VCaP (cell line): ENCODE measurements at regions not wholly inside any gene's neighbourhood (a gene's known extent, or its start where the extent isn't known, plus 50 kb on each side); places are given as distances from the start of the nearest gene placed in this dataset.

Experiments
- H3K27ac ChIP-seq: fragments of 450-650 bp; 2 replicates; pipeline ENCODE4 v1.5.1; 2017
- TF ChIP-seq, protein P1 (sequence below): fragments of 450-650 bp; conservative IDR thresholded peaks from 2 replicates; pipeline ENCODE4 v1.5.1; 2017; ENCODE audit warnings: mild to moderate bottlenecking, moderate library complexity

DNA sequence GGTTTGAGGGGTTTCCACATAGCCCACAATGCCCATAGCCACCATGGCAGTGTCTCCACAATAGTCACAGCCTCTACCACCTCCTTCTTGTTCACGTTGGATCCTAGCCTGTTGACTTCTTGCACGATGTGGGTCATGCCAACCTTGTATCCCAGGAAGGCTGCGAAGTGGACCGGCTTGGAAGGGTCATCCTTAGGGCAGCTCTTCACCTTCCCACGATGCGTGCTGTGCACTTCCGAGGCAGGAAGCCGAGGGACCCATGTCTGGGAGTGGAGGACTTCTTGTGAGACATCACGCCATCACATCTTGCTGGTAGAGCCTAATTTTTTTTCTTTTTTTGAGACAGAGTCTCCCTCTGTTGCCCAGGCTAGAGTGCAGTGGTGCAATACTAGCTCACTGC lies 144.6 kb upstream of the ASB18 start:
- no peak overlapping the region for H3K27ac ChIP-seq
- TF ChIP-seq, protein P1, sequence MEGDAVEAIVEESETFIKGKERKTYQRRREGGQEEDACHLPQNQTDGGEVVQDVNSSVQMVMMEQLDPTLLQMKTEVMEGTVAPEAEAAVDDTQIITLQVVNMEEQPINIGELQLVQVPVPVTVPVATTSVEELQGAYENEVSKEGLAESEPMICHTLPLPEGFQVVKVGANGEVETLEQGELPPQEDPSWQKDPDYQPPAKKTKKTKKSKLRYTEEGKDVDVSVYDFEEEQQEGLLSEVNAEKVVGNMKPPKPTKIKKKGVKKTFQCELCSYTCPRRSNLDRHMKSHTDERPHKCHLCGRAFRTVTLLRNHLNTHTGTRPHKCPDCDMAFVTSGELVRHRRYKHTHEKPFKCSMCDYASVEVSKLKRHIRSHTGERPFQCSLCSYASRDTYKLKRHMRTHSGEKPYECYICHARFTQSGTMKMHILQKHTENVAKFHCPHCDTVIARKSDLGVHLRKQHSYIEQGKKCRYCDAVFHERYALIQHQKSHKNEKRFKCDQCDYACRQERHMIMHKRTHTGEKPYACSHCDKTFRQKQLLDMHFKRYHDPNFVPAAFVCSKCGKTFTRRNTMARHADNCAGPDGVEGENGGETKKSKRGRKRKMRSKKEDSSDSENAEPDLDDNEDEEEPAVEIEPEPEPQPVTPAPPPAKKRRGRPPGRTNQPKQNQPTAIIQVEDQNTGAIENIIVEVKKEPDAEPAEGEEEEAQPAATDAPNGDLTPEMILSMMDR: no peak

DNA sequence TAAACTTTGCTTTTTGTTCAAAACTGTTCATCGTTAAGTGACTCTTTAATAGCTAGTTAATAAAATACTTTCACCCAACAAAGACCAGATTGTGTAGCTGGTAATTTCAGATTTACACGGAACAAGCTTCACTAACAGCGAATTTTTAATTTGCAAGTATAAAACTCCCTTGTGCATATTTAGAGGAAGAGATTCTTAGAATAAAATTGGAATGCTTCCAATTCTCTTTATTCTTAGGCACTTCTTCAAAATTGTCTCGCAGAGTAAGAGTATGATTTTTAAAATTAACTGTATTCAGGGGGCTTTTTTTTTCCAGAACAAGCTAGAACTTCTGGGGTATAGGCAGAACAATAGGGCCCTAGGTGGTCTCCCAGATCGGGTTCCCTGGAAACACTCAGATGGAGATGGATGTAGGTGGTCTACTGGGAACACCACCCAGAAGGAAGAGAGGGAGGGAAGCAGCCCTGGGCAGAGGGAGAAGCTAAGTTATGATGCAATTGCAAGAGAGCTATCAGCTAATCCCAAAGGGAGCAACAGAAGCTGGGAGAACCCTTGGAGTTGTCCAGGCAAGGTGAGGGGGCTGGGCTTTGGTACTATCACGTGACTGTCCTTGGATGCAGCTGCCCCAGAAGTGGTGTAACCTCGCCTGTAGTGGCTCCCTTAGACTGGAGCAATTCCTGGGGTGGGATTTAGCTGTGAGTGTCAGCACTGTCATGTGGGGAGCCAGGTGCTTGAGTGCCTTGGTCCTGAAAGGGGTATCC lies 151.7 kb upstream of the ASB18 start:
- H3K27ac ChIP-seq: no peak overlapping the region
- TF ChIP-seq, protein P1: no peak

DNA sequence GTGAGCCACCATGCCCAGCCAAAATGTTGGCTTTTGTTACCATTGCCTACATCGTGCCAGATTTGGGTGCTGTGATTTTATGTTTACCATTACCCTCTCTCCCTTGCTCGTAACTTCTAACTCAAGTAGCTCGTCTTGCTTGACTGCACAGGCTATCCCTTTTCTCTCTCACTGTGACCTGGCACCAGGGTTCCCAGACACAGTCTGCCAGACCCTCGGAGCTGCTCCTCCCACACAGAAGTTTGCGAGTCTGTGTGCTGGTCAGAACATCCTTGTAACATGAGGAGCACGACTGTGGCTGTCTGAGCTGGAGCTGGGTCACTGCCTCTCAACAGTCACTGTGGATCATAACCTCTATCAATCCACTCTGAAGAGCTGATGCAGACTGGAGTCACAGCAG lies 152.5 kb upstream of the ACKR3 start:
- H3K27ac ChIP-seq: peak overlapping the region; percentile 26; the same call in 1 of the 2 replicates
- TF ChIP-seq, protein P1: no peak

DNA sequence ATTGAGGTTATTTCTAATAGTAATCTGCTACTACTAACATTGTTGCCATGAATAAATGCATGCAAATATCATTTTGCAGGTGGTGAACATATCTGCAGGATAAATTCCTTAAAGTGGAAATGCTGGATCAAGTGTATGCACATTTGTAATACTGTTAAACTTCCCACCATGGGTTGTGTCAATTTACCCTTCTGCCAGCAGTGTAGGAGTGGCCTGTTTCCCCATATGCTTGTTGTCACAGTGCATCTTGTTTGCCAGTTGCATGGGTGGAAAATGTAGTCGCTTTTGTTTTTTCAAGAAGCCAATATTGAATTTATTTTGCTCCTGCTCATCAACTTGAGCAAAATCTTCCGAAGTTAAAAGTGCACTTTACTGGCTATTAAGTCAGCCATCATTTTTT lies 139.0 kb upstream of the ACKR3 start:
- no peak overlapping the region for H3K27ac ChIP-seq
- TF ChIP-seq, protein P1: no peak

DNA sequence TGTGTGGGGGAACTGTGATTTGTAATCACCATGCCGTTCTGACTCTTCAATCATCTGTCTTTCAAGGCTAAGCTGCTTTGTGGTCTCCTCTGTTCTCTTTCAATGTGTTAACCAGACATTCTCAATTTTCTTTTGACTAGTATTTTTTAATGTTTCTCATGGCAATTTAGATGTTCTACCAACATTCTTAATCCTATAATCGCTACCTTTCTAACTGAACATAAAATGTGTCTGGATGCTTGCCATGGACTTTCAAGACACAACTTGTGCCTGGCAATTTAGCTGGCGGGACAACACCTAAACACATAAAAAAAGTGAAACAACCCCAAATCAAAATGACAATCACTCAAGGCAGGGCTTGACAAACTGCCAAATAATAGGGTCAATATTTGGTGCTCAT lies 135.0 kb upstream of the ACKR3 start:
- H3K27ac ChIP-seq: no peak overlapping the region
- TF ChIP-seq, protein P1: no peak

DNA sequence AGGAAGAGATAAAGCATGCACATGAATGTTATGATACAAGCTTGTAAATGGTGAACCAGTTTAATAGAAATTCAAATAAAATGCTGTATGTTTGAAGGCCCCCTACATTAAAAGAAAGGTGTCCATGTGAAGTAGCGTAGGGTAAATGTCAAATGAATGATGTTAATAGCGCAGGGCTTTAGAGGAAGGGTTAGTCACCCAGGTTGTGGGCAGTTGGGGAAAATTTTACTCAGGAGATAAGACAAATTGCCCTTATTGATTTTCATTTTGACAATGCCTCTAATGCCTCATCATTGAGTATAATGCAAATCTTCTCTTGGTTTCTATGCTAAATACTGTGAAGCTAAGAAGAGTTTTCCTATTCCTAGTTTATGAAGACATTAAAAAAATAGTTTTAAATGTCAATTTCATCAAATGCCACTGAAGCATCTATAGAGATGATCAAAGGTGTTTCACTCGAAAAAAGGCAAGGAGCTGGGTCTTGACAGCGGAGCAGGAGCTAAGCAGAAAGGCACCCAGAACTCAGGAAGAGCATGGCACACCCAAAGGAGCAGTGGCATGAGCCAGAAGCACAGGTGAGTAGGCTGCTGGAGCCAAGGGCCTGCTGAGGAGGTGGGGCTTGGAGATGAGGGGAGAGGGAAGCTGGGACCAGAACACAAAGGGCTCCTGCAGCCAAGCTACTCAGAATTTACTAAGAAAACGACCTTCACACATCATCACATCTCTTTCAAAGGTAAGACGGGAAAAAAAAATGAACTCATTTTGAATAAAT lies 129.3 kb upstream of the ACKR3 start:
- TF ChIP-seq, protein P1: no peak
- H3K27ac ChIP-seq: 0 out of 2 replicates have a peak overlapping the region, but pooled peaks have one; percentile 24

DNA sequence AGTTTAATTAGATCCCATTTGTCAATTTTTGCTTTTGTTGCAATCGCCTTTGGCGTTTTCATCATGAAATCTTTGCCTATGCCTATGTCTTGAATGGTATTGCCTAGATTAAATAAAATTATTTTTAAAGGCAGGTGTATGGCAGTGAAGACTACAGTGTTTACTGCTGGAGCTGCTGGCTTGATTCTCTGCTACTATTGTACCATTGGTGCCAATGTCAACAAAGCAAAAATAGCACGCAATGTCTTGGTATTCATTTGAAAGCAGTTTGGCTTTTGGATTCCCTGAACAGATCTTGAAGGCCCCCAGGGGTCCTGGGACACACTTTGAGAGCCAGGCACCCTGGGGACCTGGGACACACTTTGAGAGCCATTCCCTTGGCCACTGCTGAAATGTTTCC lies 125.4 kb upstream of the ACKR3 start:
- peak overlapping the region; percentile 19 for H3K27ac ChIP-seq
- TF ChIP-seq, protein P1: no peak
